GM12864 (cell line): ENCODE measurements at regions not wholly inside any gene's neighbourhood (a gene's known extent, or its start where the extent isn't known, plus 50 kb on each side); places are given as distances from the start of the nearest gene placed in this dataset.

ENCODE experiments used
- DNase-seq: peaks from one replicate; pipeline ENCODE4 v3.0.0-alpha.2; 2011; ENCODE audit warnings: low read depth
- H3K4me3 ChIP-seq: 2 replicates; pipeline ENCODE4 v1.5.1; 2011; ENCODE audit warnings: mild to moderate bottlenecking, low read depth, low read length, control low read depth
- CTCF ChIP-seq: IDR thresholded peaks from 2 replicates; pipeline ENCODE4 v1.5.1; 2011; ENCODE audit warnings: low read depth, mild to moderate bottlenecking, moderate library complexity, low read length, control low read depth, inconsistent platforms; ENCODE audit errors: missing control alignments

- H3K4me3 ChIP-seq: no peak overlapping the region
- no peak for DNase-seq
- TF ChIP-seq CTCF: no peak
These were observed 62.0 kb upstream of the JCAD start for GRCh38 chr10:30121401-30121800.

GRCh38 chr10:30118590-30118989 lies 59.2 kb upstream of the JCAD start:
- no peak overlapping the region for H3K4me3 ChIP-seq
- DNase-seq: no peak
- no peak for TF ChIP-seq CTCF

GRCh38 chr10:30117812-30118501 lies 58.6 kb upstream of the JCAD start:
- TF ChIP-seq CTCF: no peak
- DNase-seq: no peak
- no peak overlapping the region for H3K4me3 ChIP-seq

GRCh38 chr10:30116041-30116491 lies 56.7 kb upstream of the JCAD start:
- DNase-seq: no peak
- no peak for TF ChIP-seq CTCF
- no peak overlapping the region for H3K4me3 ChIP-seq

- DNase-seq: no peak
- TF ChIP-seq CTCF: no peak
- no peak overlapping the region for H3K4me3 ChIP-seq
These were observed 56.2 kb upstream of the JCAD start for GRCh38 chr10:30115626-30115940.

GRCh38 chr10:30114881-30115625 lies 55.7 kb upstream of the JCAD start:
- no peak for DNase-seq
- no peak for TF ChIP-seq CTCF
- no peak overlapping the region for H3K4me3 ChIP-seq

- no peak for DNase-seq
- TF ChIP-seq CTCF: no peak
- H3K4me3 ChIP-seq: no peak overlapping the region
These were observed 55.0 kb upstream of the JCAD start for GRCh38 chr10:30114401-30114800.
